Thyroid gland (tissue), 4 donors: ENCODE measurements at regions not wholly inside any gene's neighbourhood (a gene's known extent, or its start where the extent isn't known, plus 50 kb on each side); places are given as distances from the start of the nearest gene placed in this dataset.

Experiments used
- DNase-seq, 2 donors: peaks; one replicate each; pipeline ENCODE4 v3.0.0-alpha.2; 2019
- H3K27ac ChIP-seq, 3 donors: fragments of 200-600 bp; sonication (generic); 1 replicate in 2 of 3; 2 replicates in 1 of 3; pipeline ENCODE4 v1.5.1; 2016 to 2019; ENCODE audit warnings: mild to moderate bottlenecking in 1 of 3, moderate library complexity in 1 of 3
- H3K27me3 ChIP-seq: fragments of 200-600 bp; sonication (generic); one replicate; pipeline ENCODE4 v1.5.1; 2019
- H3K36me3 ChIP-seq, 2 donors: fragments of 200-600 bp; sonication (generic); one replicate each; pipeline ENCODE4 v1.5.1; 2016 to 2019
- H3K4me1 ChIP-seq, 2 donors: fragments of 200-600 bp; sonication (generic); one replicate each; pipeline ENCODE4 v1.5.1; 2017 to 2019
- H3K4me3 ChIP-seq, 3 donors: fragments of 200-600 bp; sonication (generic); replicated peaks in 1 of 3; 1 replicate in 2 of 3; 2 replicates in 1 of 3; pipeline ENCODE4 v1.5.1; 2016; ENCODE audit warnings: mild to moderate bottlenecking in 1 of 3
- H3K9me3 ChIP-seq: fragments of 200-600 bp; sonication (generic); one replicate; pipeline ENCODE4 v1.5.1; 2017
- CTCF ChIP-seq, 6 experiments: fragments of 200-600 bp in 3 of 6; fragments of 450-650 bp in 3 of 6; sonication (generic) in 3 of 6; IDR thresholded peaks; one replicate each; pipeline ENCODE4 v1.5.1; 2016 to 2019; ENCODE audit warnings: antibody characterized with exemption in 6 of 6, mild to moderate bottlenecking in 2 of 6, inconsistent platforms in 1 of 6, moderate library complexity in 1 of 6
- POLR2A ChIP-seq, 2 donors: fragments of 450-650 bp; IDR thresholded peaks; one replicate each; pipeline ENCODE4 v1.6.1; 2017; ENCODE audit warnings: antibody characterized with exemption in 2 of 2, mild to moderate bottlenecking in 2 of 2, moderate library complexity in 1 of 2
- WGBS, 2 donors: methylation state at CpG; one replicate each; pipeline ENCODE4 v1.1.5; 2017; 5-methylcytosine and 5-hydroxymethylcytosine counted together
- intact Hi-C: fragments of 100-400 bp; cut with DNase I; formaldehyde crosslinking; loops from one replicate; pipeline ENCODE4 v1.15.1; 2023

GRCh38 chr15:99911816-99912215 is 178.6 kb upstream of the LYSMD4 start:
- TF ChIP-seq POLR2A (IDR thresholded peaks at IDR 0.05), result no peak
- TF ChIP-seq CTCF (IDR thresholded peaks at IDR 0.05), result no peak
- intact Hi-C loops, result no loop called here
- Histone ChIP-seq H3K4me3 (no peak overlapping the region), H3K27me3 (no peaks in the 10 kb centered on the region), H3K36me3 (no peaks in the 10 kb centered on the region), H3K9me3 (no peaks in the 10 kb centered on the region), H3K4me1 (peaks cover 13 to 16% of the 10 kb centered on the region in 2 donors), H3K27ac (no peak overlapping the region)
- peak; percentile 25 to 48 for DNase-seq
- WGBS, 2 donors, result 32% methylated on average over 5 of the region's 5 CpGs

- Histone ChIP-seq H3K27ac (peak overlapping the region in 2 of 3 donors; percentile 30 to 54), H3K27me3 (no peaks in the 10 kb centered on the region), H3K4me1 (peaks cover 24 to 26% of the 10 kb centered on the region in 2 donors), H3K4me3 (no peak overlapping the region), H3K36me3 (no peaks in the 10 kb centered on the region), H3K9me3 (peaks cover 4% of the 10 kb centered on the region)
- intact Hi-C loops, result no loop called here
- WGBS, 2 donors, result 34 to 42% methylated on average over 13 of the region's 13 CpGs
- TF ChIP-seq CTCF (IDR thresholded peaks at IDR 0.05), result peak in 5 of 6 experiments; percentile 14 to 83 (median 78)
- TF ChIP-seq POLR2A (IDR thresholded peaks at IDR 0.05), result no peak
- peak; percentile 83 to 85 for DNase-seq
These were observed 176.5 kb upstream of the LYSMD4 start for GRCh38 chr15:99909592-99910295.

- H3K27me3 ChIP-seq, result no peaks in the 10 kb centered on the region
- H3K27ac ChIP-seq, result no peak overlapping the region
- no peak for DNase-seq
- peaks cover 4% of the 10 kb centered on the region for H3K9me3 ChIP-seq
- intact Hi-C loops, result no loop called here
- no peak overlapping the region for H3K4me3 ChIP-seq
- TF ChIP-seq POLR2A (IDR thresholded peaks at IDR 0.05) (no peak), CTCF (IDR thresholded peaks at IDR 0.05) (no peak)
- no peaks in the 10 kb centered on the region for H3K36me3 ChIP-seq
- peaks cover 24 to 26% of the 10 kb centered on the region in 2 donors for H3K4me1 ChIP-seq
- 94 to 96% methylated on average over 3 of the region's 3 CpGs for WGBS, 2 donors
These were observed 174.5 kb upstream of the LYSMD4 start for GRCh38 chr15:99907698-99908097.

- peak overlapping the region in 2 of 3 donors; percentile 24 to 30 for H3K27ac ChIP-seq
- no peak overlapping the region for H3K4me3 ChIP-seq
- intact Hi-C loops, result no loop called here
- H3K36me3 ChIP-seq, result no peaks in the 10 kb centered on the region
- no peaks in the 10 kb centered on the region for H3K27me3 ChIP-seq
- H3K9me3 ChIP-seq, result peaks cover 4% of the 10 kb centered on the region
- DNase-seq, result no peak
- WGBS, 2 donors, result 82 to 86% methylated on average over 4 of the region's 4 CpGs
- TF ChIP-seq CTCF (IDR thresholded peaks at IDR 0.05) (no peak), POLR2A (IDR thresholded peaks at IDR 0.05) (no peak)
- H3K4me1 ChIP-seq, result peaks cover 24 to 26% of the 10 kb centered on the region in 2 donors
These were observed 173.6 kb upstream of the LYSMD4 start for GRCh38 chr15:99906793-99907192.

- WGBS, 2 donors, result 22 to 31% methylated on average over 5 of the region's 5 CpGs
- TF ChIP-seq CTCF (IDR thresholded peaks at IDR 0.05) (no peak), POLR2A (IDR thresholded peaks at IDR 0.05) (no peak)
- Histone ChIP-seq H3K36me3 (no peaks in the 10 kb centered on the region), H3K27ac (peak overlapping the region in 2 of 3 donors; percentile 24 to 30), H3K4me1 (peaks cover 24 to 26% of the 10 kb centered on the region in 2 donors), H3K27me3 (no peaks in the 10 kb centered on the region), H3K9me3 (peaks cover 4% of the 10 kb centered on the region), H3K4me3 (no peak overlapping the region)
- intact Hi-C loops, result no loop called here
- no peak for DNase-seq
These were observed 173.1 kb upstream of the LYSMD4 start for GRCh38 chr15:99906311-99906710.
